K562 (cell line): ENCODE measurements at regions not wholly inside any gene's neighbourhood (a gene's known extent, or its start where the extent isn't known, plus 50 kb on each side); places are given as distances from the start of the nearest gene placed in this dataset.

Experiments
- ATAC-seq: fragments of 200-7000 bp; cut with Tn5 transposase; 3 replicates; pipeline ENCODE4 v1.9.1; 2020; ENCODE audit warnings: moderate library complexity
- BruUV-seq: library from RNA; stranded (reverse); fragments of 400-500 nt; replicated peaks from 2 replicates; lab custom pipeline; 2021; lab: Mats Ljungman, UMichigan
- CTCF ChIA-PET: fragments of 300-600 bp; formaldehyde crosslinking; extraction: SDS; loops from one replicate; lab custom pipeline; 2021; ENCODE audit warnings: low intra/inter-chr PET ratio; lab: Yijun Ruan, JAX
- POLR2A ChIA-PET: fragments of 300-600, 350-650 bp; sonication (Branson Sonifier 250); formaldehyde crosslinking; extraction: SDS; loops from one replicate; lab custom pipeline; 2021; ENCODE audit warnings: antibody characterized with exemption, inconsistent platforms; lab: Yijun Ruan, JAX
- DNase-seq, 4 experiments: peaks; one replicate each; pipeline versions ENCODE4 v3.0.0 to v3.0.0-alpha.2; 2011 to 2018; ENCODE audit warnings: low spot score in 3 of 4, mixed read lengths in 3 of 4; ENCODE audit errors: extremely low read depth in 1 of 4
- FAIRE-seq: peaks from 2 replicates; lab custom pipeline; 2011; peaks lifted over from hg19 to GRCh38; lab: Jason Lieb, UNC
- H2AFZ ChIP-seq: 2 replicates; pipeline ENCODE4 v1.6.0; 2011; ENCODE audit warnings: low read depth, low read length, control low read depth, inconsistent platforms
- H3K27ac ChIP-seq: fragments of 200-600 bp; 3 replicates; pipeline ENCODE4 v1.8.0; 2011; ENCODE audit warnings: low read depth, mild to moderate bottlenecking, control low read depth, inconsistent platforms, low read length, moderate library complexity, mixed read lengths; ENCODE audit errors: extremely low read depth
- H3K27me3 ChIP-seq, 2 experiments: fragments of 300-600 bp in 1 of 2; 2 replicates in 1 of 2; 3 replicates in 1 of 2; pipeline versions ENCODE4 v1.6.0 to v1.8.0; 2011; ENCODE audit warnings: inconsistent platforms in 2 of 2, low read length in 2 of 2, mild to moderate bottlenecking in 1 of 2, mixed read lengths in 1 of 2, moderate library complexity in 1 of 2; ENCODE audit not compliant: control insufficient read depth in 2 of 2, insufficient read depth in 2 of 2
- H3K36me3 ChIP-seq: fragments of 300-600 bp; 3 replicates; pipeline ENCODE4 v1.8.0; 2011; ENCODE audit warnings: mild to moderate bottlenecking, low read length, inconsistent platforms; ENCODE audit not compliant: control insufficient read depth, insufficient read depth
- H3K4me1 ChIP-seq, 2 experiments: fragments of 200-600 bp in 1 of 2; replicated peaks in 1 of 2; 2 replicates in 1 of 2; 3 replicates in 1 of 2; pipeline versions ENCODE4 v1.5.1 to v1.8.0; 2011; ENCODE audit warnings: inconsistent platforms in 2 of 2, low read length in 2 of 2, mild to moderate bottlenecking in 1 of 2, mixed read lengths in 1 of 2, moderate library complexity in 1 of 2; ENCODE audit not compliant: control insufficient read depth in 2 of 2, insufficient read depth in 2 of 2
- H3K4me2 ChIP-seq: 2 replicates; pipeline ENCODE4 v1.6.1; 2011; ENCODE audit warnings: low read length, control low read depth, inconsistent platforms, mixed read lengths; ENCODE audit not compliant: insufficient read depth
- H3K4me3 ChIP-seq: fragments of 200-600 bp; sonication (generic), shearing (Covaris generic); 2 replicates; pipeline ENCODE4 v1.5.1; 2016; ENCODE audit warnings: control low read depth, inconsistent platforms
- H3K79me2 ChIP-seq: fragments of 200-600 bp; 3 replicates; pipeline ENCODE4 v1.8.0; 2011; ENCODE audit warnings: low read length, inconsistent platforms; ENCODE audit not compliant: control insufficient read depth, insufficient read depth
- H3K9ac ChIP-seq, 2 experiments: 2 replicates each; pipeline versions ENCODE4 v1.6.0 to v1.6.1; 2011; ENCODE audit warnings: low read depth in 2 of 2, low read length in 2 of 2, control low read depth in 1 of 2, inconsistent platforms in 1 of 2, mild to moderate bottlenecking in 1 of 2, mixed read lengths in 1 of 2; ENCODE audit not compliant: insufficient read depth in 1 of 2
- H3K9me1 ChIP-seq: one replicate; pipeline ENCODE4 v1.6.0; 2011; ENCODE audit warnings: inconsistent platforms, mild to moderate bottlenecking, low read length, moderate library complexity; ENCODE audit not compliant: control insufficient read depth, insufficient read depth
- H3K9me3 ChIP-seq: replicated peaks from 2 replicates; pipeline ENCODE4 v1.5.1; 2011; ENCODE audit warnings: low read depth, low read length, inconsistent platforms; ENCODE audit not compliant: control insufficient read depth, insufficient read depth
- H4K20me1 ChIP-seq: replicated peaks from 2 replicates; pipeline ENCODE4 v1.6.1; 2011; ENCODE audit warnings: low read length, inconsistent platforms, mixed read lengths; ENCODE audit not compliant: control insufficient read depth, insufficient read depth
- ARID1B ChIP-seq: fragments of 450-650 bp; IDR thresholded peaks from 2 replicates; pipeline ENCODE4 v1.6.1; 2016; ENCODE audit warnings: antibody characterized with exemption, mild to moderate bottlenecking, inconsistent platforms
- ESRRB ChIP-seq: fragments of 250-450 bp; sonication (Bioruptor Pico); IDR thresholded peaks from 2 replicates; pipeline ENCODE4 v1.5.0; 2020; ENCODE audit warnings: mild to moderate bottlenecking, moderate library complexity, borderline replicate concordance
- FUS ChIP-seq: fragments of 200-400 bp; formaldehyde crosslinking; optimal IDR thresholded peaks from 2 replicates; pipeline ENCODE3; 2017; ENCODE audit warnings: low read depth, low read length
- HLTF ChIP-seq: fragments of 450-650 bp; IDR thresholded peaks from 2 replicates; pipeline ENCODE4 v1.6.1; 2016
- RBM25 ChIP-seq: fragments of 200-400 bp; formaldehyde crosslinking; IDR thresholded peaks from 2 replicates; pipeline ENCODE4 v1.6.1; 2018; ENCODE audit warnings: low read length, low read depth, moderate library complexity; ENCODE audit not compliant: severe bottlenecking
- SLC30A9 ChIP-seq: fragments of 250-450 bp; sonication (Bioruptor Pico); IDR thresholded peaks from 2 replicates; pipeline ENCODE4 v1.8.0; 2022; ENCODE audit warnings: mild to moderate bottlenecking, moderate library complexity
- SUPT5H ChIP-seq: fragments of 450-650 bp; IDR thresholded peaks from 2 replicates; pipeline ENCODE4 v1.6.1; 2016
- THRA ChIP-seq: fragments of 450-650 bp; IDR thresholded peaks from 2 replicates; pipeline ENCODE4 v1.6.1; 2017; ENCODE audit warnings: mild to moderate bottlenecking, moderate library complexity
- ZBTB12 ChIP-seq: fragments of 250-450 bp; sonication (Bioruptor Pico); IDR thresholded peaks from 2 replicates; pipeline ENCODE4 v1.4.0; 2020
- WGBS: fragments of 100-300 bp; shearing (Covaris generic); methylation state at CpG from one replicate; pipeline ENCODE4 v1.1.6; 2016; ENCODE audit warnings: low coverage, mixed read lengths; ENCODE audit not compliant: insufficient coverage; ENCODE audit errors: missing lambda C conversion rate; 5-methylcytosine and 5-hydroxymethylcytosine counted together
- in situ Hi-C: fragments of 300-500 bp; cut with MboI; formaldehyde crosslinking; loops from 4 replicates; pipeline ENCODE4 v1.15.0; 2018; ENCODE audit warnings: inconsistent platforms, mixed read lengths
- intact Hi-C: fragments of 100-400 bp; cut with micrococcal nuclease; formaldehyde crosslinking; loops from 2 replicates; pipeline ENCODE4 v1.14.2; 2022

- no peak for ATAC-seq
- H3K79me2 ChIP-seq: no peaks in the 10 kb centered on the region
- intact Hi-C loops: no loop called here
- no peak overlapping the region for H3K9ac ChIP-seq
- TF ChIP-seq HLTF: no peak
- no peak for TF ChIP-seq SUPT5H
- no peak for TF ChIP-seq RBM25
- TF ChIP-seq, all 486 proteins: peak for 0
- in situ Hi-C loops: no loop called here
- 36% methylated on average over 4 of the region's 4 CpGs for WGBS
- DNase-seq (no peak), FAIRE-seq (no peak)
- Histone ChIP-seq H3K36me3 (no peaks in the 10 kb centered on the region), H3K27ac (no peak overlapping the region), H3K4me2 (no peak overlapping the region), H3K9me3 (0 out of 2 replicates have a peak, but pooled peaks cover under 1% of the 10 kb centered on the region), H3K4me1 (no peaks in the 10 kb centered on the region), H3K27me3 (no peaks in the 10 kb centered on the region), H2AFZ (no peak overlapping the region), H3K9me1 (no peaks in the 10 kb centered on the region), H3K4me3 (no peak overlapping the region), H4K20me1 (no peaks in the 10 kb centered on the region)
- POLR2A ChIA-PET: no interaction called here
- BruUV-seq: no TSS peak
- CTCF ChIA-PET: no interaction called here
Measured at GRCh38 chr7:81120803-81121202, 202.0 kb upstream of the SEMA3C start.

- no peak overlapping the region for H3K27ac ChIP-seq
- no peaks in the 10 kb centered on the region for H4K20me1 ChIP-seq
- no peak for TF ChIP-seq THRA
- TF ChIP-seq ESRRB (CRISPR knock-in tag): no peak
- no peak for TF ChIP-seq FUS
- no peak for TF ChIP-seq SLC30A9 (CRISPR knock-in tag)
- TF ChIP-seq ARID1B: no peak
- no peak for TF ChIP-seq ZBTB12 (CRISPR knock-in tag)
- DNase-seq (no peak), FAIRE-seq (no peak), ATAC-seq (no peak)
- H3K36me3 ChIP-seq: no peaks in the 10 kb centered on the region
- H3K4me3 ChIP-seq: no peak overlapping the region
- no peaks in the 10 kb centered on the region for H3K27me3 ChIP-seq
- H3K9me1 ChIP-seq: no peaks in the 10 kb centered on the region
- in situ Hi-C loops (no loop called here), intact Hi-C loops (no loop called here)
- no peak overlapping the region for H3K4me2 ChIP-seq
- H3K79me2 ChIP-seq: no peaks in the 10 kb centered on the region
- H3K9me3 ChIP-seq: no peaks in the 10 kb centered on the region
- no peaks in the 10 kb centered on the region for H3K4me1 ChIP-seq
- no TSS peak for BruUV-seq
- POLR2A ChIA-PET: no interaction called here
- CTCF ChIA-PET: no interaction called here
- no peak overlapping the region for H3K9ac ChIP-seq
- no peak overlapping the region for H2AFZ ChIP-seq
- 26% methylated on average over 4 of the region's 4 CpGs for whole genome bisulfite sequencing
Measured at GRCh38 chr7:81120111-81120510, 201.3 kb upstream of the SEMA3C start.
